CD4-positive, alpha-beta T cell treated with Interleukin-17A for 1 hour (primary cell): ENCODE measurements at regions not wholly inside any gene's neighbourhood (a gene's known extent, or its start where the extent isn't known, plus 50 kb on each side); places are given as distances from the start of the nearest gene placed in this dataset.
"Not testable (repeated sequence)": the region's sequence is repeated elsewhere in the genome, so short reads cannot be mapped to it uniquely, and the experiment has no call there.

Experiments
- DNase-seq: peaks from one replicate; pipeline ENCODE4 v3.0.0-alpha.2; 2020

DNA sequence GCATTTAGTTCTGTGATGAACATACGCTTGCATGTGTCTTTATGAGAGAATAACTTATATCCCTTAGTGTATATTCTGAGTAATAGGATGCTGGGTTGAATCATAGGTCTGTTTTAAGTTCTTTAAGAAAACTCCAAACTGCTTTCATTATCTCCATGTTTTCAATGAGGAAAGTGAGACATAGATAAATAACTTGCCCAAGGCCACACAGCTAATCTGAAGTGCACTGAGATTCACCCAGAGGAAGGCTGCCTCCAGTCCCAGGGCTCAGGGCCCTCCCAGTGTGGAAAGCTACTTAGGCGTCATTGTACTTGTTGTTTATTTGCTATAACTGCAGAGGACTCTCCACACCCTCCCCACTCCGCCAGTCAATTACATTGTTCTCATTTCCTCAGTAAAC lies 126.7 kb downstream of the INHBA start:
- DNase-seq = no peak

DNA sequence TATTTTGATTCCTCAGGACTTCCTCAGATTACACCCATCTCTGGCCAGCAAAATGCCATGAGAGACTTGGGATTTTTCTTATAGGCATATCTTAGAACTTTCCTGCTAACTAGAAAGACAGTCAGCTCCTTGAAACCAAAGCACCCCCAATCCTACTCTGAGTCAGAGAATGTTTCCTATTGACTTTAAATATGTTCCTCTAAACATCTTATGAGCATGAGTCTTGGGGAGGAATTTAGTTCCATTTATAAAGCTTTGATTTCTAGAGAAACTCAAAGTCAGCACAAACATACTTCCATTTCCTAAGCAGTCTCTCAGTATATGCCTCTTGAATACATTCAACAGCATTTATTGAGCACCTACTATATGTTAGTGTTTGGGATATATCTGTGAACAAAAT lies 128.5 kb downstream of the INHBA start:
- no peak for DNase-seq

DNA sequence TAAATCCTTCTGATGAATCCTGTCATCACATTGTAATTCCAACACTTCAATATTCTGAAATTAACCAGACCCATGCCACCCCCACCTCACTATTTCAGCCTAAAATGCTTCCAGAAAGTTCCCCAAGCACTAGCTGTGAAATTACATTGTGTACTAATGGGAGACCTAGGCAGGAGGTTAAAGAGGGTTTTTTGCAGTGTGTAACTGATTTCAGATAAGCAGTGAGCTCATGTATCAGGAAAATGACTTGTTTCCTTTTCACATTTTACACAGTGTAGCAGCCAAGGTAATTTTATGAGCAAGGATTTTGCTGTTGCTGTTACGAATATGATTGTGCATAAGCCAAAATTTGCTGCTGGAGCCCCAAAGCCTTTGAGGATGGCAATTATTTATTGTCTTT lies 129.0 kb downstream of the INHBA start:
- no peak for DNase-seq

DNA sequence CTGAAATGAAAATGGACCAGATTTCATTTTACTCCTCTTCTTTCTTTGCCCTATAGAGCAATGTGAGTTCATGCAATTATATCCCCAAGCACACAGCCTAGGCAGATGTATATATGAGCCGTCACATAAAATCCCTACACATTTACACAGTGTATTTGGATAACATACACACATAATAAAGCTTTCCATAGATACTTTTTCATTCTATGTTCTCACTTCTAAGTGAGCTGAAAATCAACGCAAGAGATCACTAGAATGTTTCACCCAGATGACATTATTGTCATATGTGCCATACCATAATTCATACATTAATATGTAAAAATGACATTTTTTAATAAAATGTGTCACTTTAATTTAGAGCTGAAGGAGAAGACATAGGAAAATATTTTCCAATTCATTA lies 129.4 kb downstream of the INHBA start:
- no peak for DNase-seq

DNA sequence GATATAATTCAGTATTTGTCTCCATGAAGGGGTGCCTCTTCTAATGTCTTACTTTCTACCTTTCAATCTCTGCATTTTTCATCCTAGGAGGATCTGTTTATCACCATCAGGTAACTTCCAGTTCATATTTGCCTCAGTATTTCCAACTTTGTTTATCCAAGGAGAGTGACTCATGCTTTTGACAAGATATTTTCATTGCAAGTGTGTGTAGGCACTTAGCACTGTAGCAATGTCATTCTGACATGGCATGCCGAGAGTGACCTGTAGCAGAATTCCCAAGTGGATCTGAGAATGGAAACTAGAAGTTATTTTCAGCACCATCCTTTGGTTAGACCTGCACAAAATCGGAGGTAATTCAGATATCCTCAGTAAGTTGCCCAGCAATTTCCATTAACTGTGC lies 129.9 kb downstream of the INHBA start:
- DNase-seq = no peak

DNA sequence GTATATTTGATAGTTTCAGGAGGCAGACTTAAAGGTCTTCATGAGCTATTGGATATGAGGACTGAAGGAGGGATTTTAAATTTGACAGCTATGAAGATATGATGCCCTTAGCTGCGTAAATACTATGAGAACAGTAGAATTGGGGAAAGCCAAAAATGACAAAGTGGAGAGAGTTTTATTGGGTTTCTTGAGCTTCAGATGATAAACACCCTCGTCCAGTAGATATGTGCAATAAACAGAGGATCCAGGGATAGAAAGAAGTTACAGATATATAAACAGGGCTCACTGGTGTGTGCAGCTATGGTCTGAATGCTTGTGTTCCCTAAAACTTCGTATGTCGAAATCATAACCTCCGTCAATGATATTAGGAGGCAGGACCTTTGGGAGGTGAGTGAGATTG lies 131.3 kb downstream of the INHBA start:
- DNase-seq = no peak

DNA sequence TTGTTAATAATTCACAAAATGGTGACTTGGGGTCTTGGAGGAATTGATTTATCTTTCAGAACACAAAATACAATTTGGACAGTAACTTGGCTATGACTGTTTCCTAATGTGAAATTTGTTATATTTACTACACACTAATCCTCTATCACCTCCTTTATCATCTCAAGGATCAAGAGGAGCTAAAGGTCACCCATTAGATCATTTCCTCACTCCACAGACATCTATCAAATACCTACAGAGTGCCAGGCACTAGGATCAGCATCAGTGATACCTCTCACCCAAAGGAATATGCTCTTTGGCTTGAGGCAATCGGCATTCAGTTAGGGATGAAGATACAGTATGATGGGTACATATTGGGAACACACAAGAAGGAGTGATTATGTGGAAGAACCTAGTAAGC lies 132.1 kb downstream of the INHBA start:
- no peak for DNase-seq

DNA sequence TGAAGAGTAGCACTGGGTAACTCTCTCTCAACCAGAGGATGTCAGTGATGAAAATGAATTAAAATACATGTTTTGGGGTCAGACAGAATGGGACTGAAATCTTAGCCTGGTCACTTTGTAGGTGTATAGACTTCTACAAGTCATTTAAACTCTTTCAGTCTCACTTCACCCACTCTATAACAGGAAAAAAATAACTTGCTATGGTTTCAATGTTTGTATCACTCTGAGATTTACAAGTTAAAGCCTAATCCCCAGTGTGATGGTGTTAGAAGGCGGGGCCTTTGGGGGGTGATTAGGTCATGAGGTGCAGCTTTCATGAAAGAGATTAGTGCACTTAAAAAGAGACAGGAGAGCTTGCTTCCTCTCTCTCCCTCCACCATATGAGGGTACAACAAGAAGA lies 134.8 kb downstream of the INHBA start:
- no peak for DNase-seq

DNA sequence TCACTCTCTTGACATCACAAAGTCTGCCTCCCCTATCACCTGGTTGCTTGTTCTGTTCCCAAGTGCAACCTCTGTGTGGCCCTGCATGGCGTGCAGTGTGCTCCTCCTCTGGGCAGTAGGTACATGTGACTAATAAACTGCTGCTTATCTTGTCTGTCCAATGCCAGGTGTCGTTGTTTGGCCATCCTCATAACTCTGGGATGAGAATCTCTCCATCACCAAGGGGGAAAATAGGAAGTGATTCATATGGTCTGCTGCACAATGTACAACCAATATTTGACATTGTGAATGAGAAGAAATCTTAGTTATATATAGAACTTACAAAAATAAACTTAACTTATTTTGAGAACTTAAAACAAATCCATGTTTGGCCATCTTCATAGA lies 135.2 kb downstream of the INHBA start:
- no peak for DNase-seq

DNA sequence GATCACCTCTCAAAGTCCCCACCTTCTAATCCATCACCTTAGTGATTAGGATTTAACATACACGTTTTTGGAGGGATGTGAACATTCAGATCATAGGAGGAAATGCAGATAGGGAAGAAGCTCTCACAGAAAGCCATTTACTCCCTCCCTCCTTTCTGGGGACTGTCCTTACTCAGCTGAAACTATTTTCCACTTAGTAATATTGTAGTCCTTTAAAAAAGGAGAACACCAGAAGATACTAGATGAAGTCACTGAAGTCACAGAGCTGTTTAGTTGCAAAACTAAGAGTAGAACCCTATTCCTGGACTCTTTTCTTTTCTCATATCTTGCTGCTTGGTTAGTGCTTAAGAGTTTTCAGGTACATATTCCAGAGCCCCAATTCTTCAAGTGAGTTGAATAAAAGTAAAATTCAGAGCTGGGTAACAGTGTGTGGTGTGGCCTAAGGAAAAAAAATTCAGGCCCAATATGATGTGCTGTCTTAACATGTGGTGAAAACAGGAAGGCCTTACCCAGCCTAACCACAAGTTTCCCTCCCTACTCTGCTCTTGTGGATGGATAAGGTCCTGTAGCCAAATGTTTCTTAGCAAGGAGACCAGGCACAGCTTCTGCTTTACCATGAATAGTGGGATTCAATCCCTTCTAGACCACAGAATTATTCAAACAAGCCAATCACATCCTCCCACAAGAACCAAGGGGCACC lies 135.7 kb downstream of the INHBA start:
- DNase-seq = no peak

DNA sequence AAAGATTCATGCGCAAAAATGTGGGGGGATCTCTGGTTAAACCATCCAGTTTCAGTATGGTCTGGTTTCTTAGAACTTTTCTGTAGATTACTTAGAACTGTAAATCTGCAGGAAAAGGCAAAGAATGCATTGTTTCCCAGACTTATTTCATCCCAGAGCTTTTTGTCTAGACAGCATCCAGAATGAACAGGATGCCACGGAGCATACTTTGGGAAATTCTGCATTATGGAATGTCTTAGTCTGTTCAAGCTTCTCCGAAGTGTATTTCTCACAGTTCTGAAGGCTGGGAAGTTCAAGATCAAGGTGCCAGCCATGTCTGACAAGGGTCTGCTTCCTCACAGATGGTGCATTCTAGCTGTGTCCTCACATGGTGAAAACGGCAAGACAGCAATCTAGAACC lies 136.3 kb downstream of the INHBA start:
- no peak for DNase-seq

DNA sequence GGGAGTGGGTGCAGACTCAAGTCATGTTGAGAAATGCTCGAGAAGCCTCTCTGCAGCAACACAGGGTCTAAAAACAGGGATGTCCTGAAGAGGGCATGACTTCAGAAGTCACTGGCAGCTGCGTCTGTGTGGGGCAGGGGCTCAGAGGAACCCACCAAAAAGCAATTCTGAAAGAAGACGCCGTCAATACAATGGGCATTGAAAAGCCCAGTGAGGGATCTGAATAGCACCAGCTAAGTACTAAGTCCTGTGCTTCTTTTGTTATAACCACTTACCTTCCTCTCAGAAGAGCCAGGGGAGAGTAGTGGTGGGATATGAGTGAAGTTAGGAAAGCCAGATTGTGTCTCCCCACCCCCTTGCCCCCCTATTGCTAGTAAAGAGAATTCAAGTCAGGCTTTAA lies 137.2 kb downstream of the INHBA start:
- DNase-seq = no peak

DNA sequence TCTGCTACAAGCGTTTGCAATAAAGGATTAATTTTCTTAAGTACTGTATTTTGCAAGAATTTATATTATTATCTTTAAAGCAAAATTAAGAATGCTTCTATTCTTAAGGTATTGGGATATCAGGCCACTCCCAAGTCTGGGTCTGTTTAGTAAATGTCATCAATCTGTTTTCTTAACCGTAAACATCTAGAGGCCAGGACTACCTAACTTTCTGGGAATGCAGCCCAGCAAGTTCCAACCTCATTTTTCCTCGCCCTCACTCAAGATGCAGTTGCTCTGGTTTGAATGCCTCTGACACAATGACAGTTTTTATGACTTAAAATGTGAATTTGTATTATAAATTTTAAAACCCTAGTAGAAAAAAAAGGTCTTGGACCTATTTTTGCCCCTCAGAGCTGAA lies 143.5 kb downstream of the INHBA start:
- no peak for DNase-seq

DNA sequence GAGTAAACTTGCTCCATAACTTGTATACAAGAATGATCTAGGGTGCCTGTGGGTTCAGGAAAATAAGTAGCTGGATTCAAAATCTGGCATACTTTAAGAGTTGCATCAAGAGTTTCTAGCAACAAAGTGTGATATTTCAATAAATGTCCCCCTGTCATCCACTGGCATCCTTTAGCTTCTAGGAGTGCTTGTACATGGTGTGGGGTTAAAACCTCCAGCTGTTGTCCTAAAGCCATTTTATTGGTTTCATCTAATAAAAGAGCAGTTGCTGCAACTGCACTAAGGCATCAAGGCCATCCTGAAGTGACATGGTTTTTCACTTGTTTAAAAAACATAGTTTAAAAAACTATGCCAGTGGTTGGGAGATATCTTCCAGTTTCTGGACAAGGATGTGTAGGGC lies 148.4 kb downstream of the INHBA start:
- DNase-seq = no peak

DNA sequence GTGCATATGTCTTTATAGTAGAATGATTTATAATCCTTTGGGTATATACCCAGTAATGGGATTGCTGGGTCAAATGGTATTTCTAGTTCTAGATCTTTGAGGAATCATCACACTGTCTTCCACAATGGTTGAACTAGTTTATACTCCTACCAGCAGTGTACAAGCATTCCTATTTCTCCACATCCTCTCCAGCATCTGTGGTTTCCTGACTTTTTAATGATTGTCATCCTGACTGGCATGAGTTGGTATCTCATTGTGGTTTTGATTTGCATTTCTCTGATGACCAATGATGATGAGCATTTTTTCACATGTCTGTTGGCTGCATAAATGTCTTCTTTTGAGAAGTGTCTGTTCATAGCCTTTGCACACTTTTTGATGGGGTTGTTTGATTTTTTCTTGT lies 152.8 kb downstream of the INHBA start:
- DNase-seq = not testable (repeated sequence)

DNA sequence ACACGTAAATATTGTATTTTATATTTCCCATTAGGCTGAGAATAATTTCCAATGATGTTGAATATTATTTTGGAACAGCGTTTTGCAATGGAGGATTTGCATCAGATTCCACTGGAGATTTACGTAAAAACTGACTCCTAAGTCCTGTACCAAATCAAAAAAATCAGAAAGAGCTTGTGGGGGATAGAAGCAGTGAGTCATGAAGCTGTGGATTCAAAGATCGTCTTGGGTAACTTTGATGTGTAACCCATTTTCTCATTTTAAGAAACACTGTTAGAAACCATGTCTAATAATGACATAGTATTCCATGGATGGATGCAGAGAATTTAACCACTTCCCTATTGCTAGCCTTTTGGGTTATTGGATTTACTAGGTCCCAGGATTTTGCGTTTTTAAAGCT lies 158.6 kb downstream of the INHBA start:
- no peak for DNase-seq

DNA sequence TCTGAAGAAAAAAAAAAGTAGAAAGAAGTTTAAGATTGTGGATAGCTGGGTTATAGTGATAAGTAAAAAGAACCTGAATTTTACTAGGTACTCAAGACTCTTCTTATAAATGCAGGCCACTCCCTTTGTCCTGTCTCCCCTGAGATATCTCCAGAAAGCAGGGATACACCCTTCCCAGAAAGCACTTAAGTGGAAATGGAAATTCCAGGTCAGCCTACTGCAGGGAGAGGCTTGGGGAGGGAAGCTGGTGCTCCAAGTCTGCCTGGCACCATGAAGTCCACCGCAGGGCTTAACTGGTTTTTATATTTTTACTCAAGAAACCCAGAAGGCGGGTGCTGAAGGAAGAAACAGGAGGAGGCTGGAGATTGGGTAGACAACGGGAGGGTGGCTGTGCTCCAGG lies 162.3 kb downstream of the INHBA start:
- DNase-seq = no peak

DNA sequence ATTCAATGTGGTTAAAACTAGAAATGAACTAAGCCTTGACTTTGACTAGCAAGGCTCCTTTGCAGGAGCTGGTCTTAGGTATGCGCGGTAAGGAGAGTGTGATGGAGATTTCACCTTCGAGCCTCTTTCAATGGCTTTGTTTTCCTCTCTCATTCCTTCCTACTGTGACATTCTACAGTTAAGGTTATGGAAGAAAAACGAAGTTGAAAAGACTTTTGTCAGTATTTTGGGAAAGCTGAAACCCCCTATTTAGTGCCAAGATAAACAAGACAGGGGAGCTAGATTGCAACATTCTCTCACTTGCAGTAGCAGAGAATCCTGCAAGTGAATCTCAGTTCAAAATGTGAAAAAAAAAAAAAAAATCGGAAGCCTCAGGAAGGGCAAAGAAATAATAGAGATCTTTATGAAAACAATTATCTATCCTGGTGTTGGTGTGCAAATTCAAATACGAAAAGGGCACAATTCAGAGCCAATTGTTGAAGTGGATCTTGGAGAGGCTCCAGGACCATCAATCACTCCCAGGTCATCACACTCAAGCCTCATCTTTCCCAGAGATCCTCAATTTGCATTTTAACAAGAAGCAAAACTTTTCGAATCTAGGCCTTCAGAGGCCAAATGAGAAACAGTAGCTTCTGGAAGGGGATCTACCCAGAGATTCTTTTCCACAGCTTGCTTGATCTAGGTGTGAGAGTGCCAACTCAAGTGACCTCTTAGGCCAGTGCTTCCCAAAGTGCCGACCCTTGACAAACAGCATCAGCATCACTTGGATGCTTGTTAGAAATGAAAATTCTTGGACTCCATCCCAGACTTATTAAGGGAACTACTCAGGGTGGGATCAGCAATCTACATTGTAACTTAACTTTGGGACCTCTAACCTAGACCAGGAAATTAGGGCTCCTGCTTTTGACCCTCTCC lies 163.8 kb downstream of the INHBA start:
- DNase-seq = no peak

DNA sequence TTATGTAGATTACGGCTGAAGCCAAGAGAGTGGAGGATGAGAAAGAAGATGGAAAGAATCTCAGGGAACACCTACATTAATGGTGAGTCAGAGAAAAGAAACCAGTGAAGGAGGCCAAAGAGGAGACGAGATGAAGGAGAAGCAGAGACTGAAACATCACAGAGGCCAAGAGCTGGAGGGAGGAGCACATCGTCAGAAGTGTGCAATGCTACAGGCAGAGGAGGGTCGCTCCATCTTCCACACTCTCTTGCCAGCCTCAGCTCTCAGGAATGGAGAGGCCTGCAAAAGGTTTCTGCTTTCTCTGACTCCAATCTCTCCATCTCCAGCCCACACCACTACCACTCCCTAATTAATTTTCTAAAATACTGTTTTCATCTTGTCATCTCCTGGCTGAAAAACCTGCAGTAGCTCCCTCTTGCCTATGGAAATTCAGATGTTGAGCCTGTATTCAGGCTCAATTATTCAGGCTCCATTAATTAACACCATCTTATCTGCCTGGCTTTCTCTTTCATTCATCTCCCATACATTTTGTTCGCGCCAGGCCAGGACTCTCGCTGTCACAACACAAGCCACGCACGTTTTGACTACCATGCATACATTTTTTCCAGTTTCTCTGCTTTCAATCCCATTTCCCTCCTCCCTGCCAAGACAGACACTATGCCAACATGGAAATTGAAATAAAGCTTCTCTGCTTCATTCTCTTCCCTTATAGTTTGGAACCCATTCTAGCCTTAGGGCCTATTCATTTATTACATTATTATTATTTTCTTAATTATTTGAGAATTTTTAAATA lies 165.8 kb downstream of the INHBA start:
- no peak for DNase-seq

DNA sequence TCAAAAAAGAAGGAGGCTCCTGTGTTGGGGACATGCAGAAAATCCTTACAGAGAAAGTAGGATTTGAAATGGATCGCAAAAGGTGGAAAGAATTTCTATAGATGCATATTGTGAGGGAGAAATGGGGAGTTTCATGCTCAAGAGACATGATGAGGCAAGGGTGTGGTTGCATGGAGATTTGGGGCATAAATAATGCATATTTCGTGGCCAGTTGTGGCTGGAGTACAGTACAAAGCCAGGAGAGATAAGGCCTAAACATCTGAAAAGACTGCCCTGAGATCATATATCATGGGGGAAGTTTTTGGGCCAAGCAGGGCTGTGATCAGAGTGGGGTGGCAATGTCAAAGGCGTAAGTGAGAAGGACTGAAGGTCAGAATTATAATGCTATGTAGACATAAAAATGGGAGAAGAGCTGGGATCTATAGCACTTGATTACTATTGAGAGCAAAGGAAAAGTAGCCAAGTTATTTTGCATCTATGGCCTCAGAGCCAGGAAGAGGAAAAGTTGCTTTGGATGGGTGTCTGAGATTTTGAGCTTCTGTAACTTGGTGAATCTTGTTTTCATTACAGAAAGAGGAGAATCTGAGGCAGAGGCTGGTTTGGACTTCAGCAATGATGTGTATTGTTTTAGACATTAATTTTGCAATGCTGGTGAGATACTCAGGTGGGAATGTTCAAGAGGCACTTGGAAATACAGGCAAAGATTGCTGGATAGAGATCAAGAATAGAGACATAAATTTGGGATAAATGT lies 166.6 kb downstream of the INHBA start:
- DNase-seq = no peak

DNA sequence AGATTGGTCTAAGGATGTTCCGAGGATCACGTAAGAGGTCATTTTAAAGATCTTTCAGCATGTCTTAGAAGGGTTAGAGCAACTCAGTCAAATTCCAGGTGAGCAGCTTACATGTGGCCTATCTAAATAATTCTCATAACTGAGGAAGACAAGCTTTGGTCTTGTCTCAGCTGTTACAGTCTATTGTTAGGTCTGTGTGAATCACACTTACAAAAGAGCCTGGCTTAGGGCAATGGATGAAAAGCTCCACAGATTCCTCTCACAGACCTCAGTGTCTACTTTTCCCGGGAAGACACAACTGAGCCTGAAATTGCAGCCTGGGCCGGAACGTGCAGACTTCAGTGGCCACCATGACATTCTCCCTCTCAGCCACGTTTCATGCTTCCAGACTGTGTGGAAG lies 173.1 kb downstream of the INHBA start:
- no peak for DNase-seq

DNA sequence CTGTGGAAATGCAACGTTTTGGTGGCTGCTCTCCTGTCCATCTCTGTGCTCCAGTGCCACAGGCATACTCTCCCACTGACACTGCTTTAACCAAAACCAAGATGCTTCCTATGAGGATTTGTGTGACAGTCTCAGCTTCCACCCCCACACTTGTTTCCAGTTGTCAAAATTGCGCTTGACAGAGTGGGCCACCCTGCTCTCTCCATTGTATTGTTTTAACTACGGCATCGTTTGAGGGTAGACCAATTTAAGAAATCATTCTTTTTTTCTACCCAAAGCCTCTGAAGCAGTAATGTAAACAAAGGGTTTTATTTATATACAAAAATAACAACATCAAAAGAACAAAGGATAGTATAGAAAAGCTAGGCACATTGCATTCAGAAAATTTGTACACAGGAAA lies 178.0 kb downstream of the INHBA start:
- no peak for DNase-seq

DNA sequence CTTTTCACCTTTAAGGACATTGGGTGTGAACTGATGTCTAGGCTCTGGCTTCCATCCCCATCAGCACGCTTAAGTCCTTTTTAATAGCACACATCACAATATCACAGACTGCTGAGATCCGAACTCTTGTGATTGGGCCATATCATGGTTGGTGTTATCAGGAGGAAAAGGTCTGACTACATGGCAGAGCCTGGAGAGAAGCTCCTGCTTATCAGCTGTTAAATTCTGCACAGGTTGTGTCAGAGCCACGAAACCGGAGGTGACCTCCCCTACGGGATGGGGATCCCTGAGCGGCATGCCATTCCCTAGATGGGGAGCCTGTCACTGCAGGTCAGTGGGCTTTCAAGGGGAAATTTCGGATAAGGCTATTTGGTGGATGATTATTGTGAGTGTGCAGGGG lies 182.4 kb downstream of the INHBA start:
- no peak for DNase-seq
